B cell (primary cell): ENCODE measurements at regions not wholly inside any gene's neighbourhood (a gene's known extent, or its start where the extent isn't known, plus 50 kb on each side); places are given as distances from the start of the nearest gene placed in this dataset.

ENCODE experiments used
- ATAC-seq: fragments of 200-7000 bp; cut with Tn5 transposase; one replicate; pipeline ENCODE4 v1.10.0; 2021; ENCODE audit warnings: low read depth, mild to moderate bottlenecking, moderate number of reproducible peaks, moderate library complexity
- CTCF ChIA-PET: fragments of 350-600 bp; sonication (Branson Sonifier 250); formaldehyde crosslinking; loops from one replicate; lab custom pipeline; 2021; ENCODE audit warnings: antibody characterized with exemption, inconsistent platforms; lab: Charles Lee
- POLR2A ChIA-PET: fragments of 350-600 bp; sonication (Branson Sonifier 250); formaldehyde crosslinking; loops from one replicate; lab custom pipeline; 2021; ENCODE audit warnings: antibody characterized with exemption; lab: Charles Lee
- DNase-seq: peaks from one replicate; pipeline ENCODE4 v3.0.0; 2013
- H2AFZ ChIP-seq: 2 replicates; pipeline ENCODE4 v1.6.1; 2012; ENCODE audit warnings: mild to moderate bottlenecking, low read depth, low read length; ENCODE audit not compliant: insufficient read depth, poor library complexity, severe bottlenecking
- H3K27ac ChIP-seq, 2 donors: 1 replicate in 1 of 2; 2 replicates in 1 of 2; pipeline ENCODE4 v1.5.1; 2012 to 2013; ENCODE audit warnings: low read length in 2 of 2, mild to moderate bottlenecking in 2 of 2, moderate library complexity in 1 of 2
- H3K27me3 ChIP-seq, 4 experiments: fragments of 200-600 bp in 1 of 4; sonication (generic) in 1 of 4; replicated peaks in 1 of 4; 1 replicate in 2 of 4; 2 replicates in 2 of 4; pipeline versions ENCODE4 v1.6.1 to v1.7.0; 2013 to 2016; ENCODE audit warnings: low read length in 3 of 4, mild to moderate bottlenecking in 2 of 4, mixed read lengths in 1 of 4, moderate library complexity in 1 of 4; ENCODE audit not compliant: insufficient read depth in 4 of 4, control insufficient read depth in 3 of 4; ENCODE audit errors: control extremely low read depth in 1 of 4
- H3K36me3 ChIP-seq, 2 experiments: replicated peaks in 1 of 2; 1 replicate in 1 of 2; 2 replicates in 1 of 2; pipeline versions ENCODE4 v1.6.1 to v1.7.1; 2013; ENCODE audit warnings: low read length in 1 of 2; ENCODE audit not compliant: insufficient read depth in 2 of 2, control insufficient read depth in 1 of 2; ENCODE audit errors: control extremely low read depth in 1 of 2, extremely low read depth in 1 of 2
- H3K4me1 ChIP-seq, 2 donors: fragments of 200-600 bp in 1 of 2; sonication (generic) in 1 of 2; 1 replicate in 1 of 2; 2 replicates in 1 of 2; pipeline versions ENCODE4 v1.5.1 to v1.6.1; 2013 to 2017; ENCODE audit warnings: low read length in 2 of 2; ENCODE audit not compliant: control insufficient read depth in 2 of 2, insufficient read depth in 2 of 2
- H3K4me2 ChIP-seq: replicated peaks from 2 replicates; pipeline ENCODE3; 2012; ENCODE audit warnings: mild to moderate bottlenecking, low read depth, low read length; ENCODE audit not compliant: poor library complexity, severe bottlenecking
- H3K4me3 ChIP-seq, 5 experiments: fragments of 200-600 bp in 1 of 5; sonication (generic) in 1 of 5; 1 replicate in 3 of 5; 2 replicates in 2 of 5; pipeline versions ENCODE4 v1.5.1 to v1.7.0; 2011 to 2016; ENCODE audit warnings: low read length in 4 of 5, mild to moderate bottlenecking in 4 of 5, low read depth in 2 of 5, control low read depth in 1 of 5, moderate library complexity in 1 of 5; ENCODE audit not compliant: insufficient read depth in 1 of 5; ENCODE audit errors: control extremely low read depth in 1 of 5, extremely low read depth in 1 of 5
- H3K79me2 ChIP-seq: fragments of 200-600 bp; sonication (generic); one replicate; pipeline ENCODE4 v1.6.0; 2016; ENCODE audit warnings: low read length; ENCODE audit not compliant: control insufficient read depth, insufficient read depth
- H3K9ac ChIP-seq: fragments of 200-600 bp; sonication (generic); 2 replicates; pipeline ENCODE4 v1.6.1; 2017; ENCODE audit warnings: mild to moderate bottlenecking, low read length, moderate library complexity
- H3K9me3 ChIP-seq, 3 donors: one replicate each; pipeline versions ENCODE4 v1.6.1 to v1.7.1; 2013; ENCODE audit warnings: low read length in 2 of 3; ENCODE audit not compliant: control insufficient read depth in 2 of 3, insufficient read depth in 1 of 3; ENCODE audit errors: control extremely low read depth in 1 of 3
- H4K20me1 ChIP-seq: 2 replicates; pipeline ENCODE4 v1.6.0; 2012; ENCODE audit warnings: mild to moderate bottlenecking, low read length; ENCODE audit not compliant: insufficient read depth, control insufficient read depth, poor library complexity, severe bottlenecking
- H3K27ac Mint-ChIP-seq: one replicate; pipeline ENCODE4 v1.8.0; 2021; ENCODE audit warnings: mixed read lengths
- H3K27me3 Mint-ChIP-seq: one replicate; pipeline ENCODE4 v1.8.0; 2021; ENCODE audit warnings: mixed read lengths
- H3K4me1 Mint-ChIP-seq: one replicate; pipeline ENCODE4 v1.8.0; 2021; ENCODE audit warnings: mixed read lengths
- H3K4me3 Mint-ChIP-seq: one replicate; pipeline ENCODE4 v1.8.0; 2021; ENCODE audit warnings: mixed read lengths
- H3K9me3 Mint-ChIP-seq: one replicate; pipeline ENCODE4 v1.8.0; 2022; ENCODE audit warnings: mixed read lengths; ENCODE audit not compliant: insufficient read depth
- CTCF ChIP-seq: fragments of 200-600 bp; IDR thresholded peaks from one replicate; pipeline ENCODE4 v1.8.0; 2022; ENCODE audit warnings: antibody characterized with exemption, mild to moderate bottlenecking
- EZH2 ChIP-seq: IDR thresholded peaks from 2 replicates; pipeline ENCODE4 v1.6.1; 2012; ENCODE audit warnings: borderline replicate concordance, low read depth, mild to moderate bottlenecking, moderate library complexity, low read length; ENCODE audit not compliant: insufficient read depth, poor library complexity, severe bottlenecking
- WGBS: methylation state at CpG from one replicate; pipeline ENCODE4 v1.1.5; 2013; ENCODE audit warnings: missing lambda C conversion rate; ENCODE audit not compliant: insufficient coverage; 5-methylcytosine and 5-hydroxymethylcytosine counted together
- intact Hi-C: fragments of 100-400 bp; cut with micrococcal nuclease; formaldehyde crosslinking; loops from one replicate; pipeline ENCODE4 v1.10.0; 2022

GRCh38 chr13:106107061-106107460 is 428.4 kb downstream of the EFNB2 start:
- no peaks in the 10 kb centered on the region for H3K79me2 ChIP-seq
- no peak overlapping the region for H3K4me3 Mint-ChIP-seq
- no peaks in the 10 kb centered on the region for H3K27me3 Mint-ChIP-seq
- no peaks in the 10 kb centered on the region for H3K27me3 ChIP-seq
- ATAC-seq, result no peak
- no peak overlapping the region for H3K4me3 ChIP-seq
- no peak overlapping the region for H2AFZ ChIP-seq
- peaks cover 0 to 2% (median 0%) of the 10 kb centered on the region in 3 donors for H3K9me3 ChIP-seq
- H4K20me1 ChIP-seq, result no peaks in the 10 kb centered on the region
- no peaks in the 10 kb centered on the region for H3K4me1 ChIP-seq
- H3K9me3 Mint-ChIP-seq, result no peaks in the 10 kb centered on the region
- ChIA-PET POLR2A (no interaction called here), CTCF (no interaction called here)
- H3K36me3 ChIP-seq, result no peaks in the 10 kb centered on the region
- TF ChIP-seq EZH2, result no peak
- intact Hi-C loops, result no loop called here
- 100% methylated on average over 3 of the region's 7 CpGs for WGBS
- no peak overlapping the region for H3K9ac ChIP-seq
- H3K4me2 ChIP-seq, result no peak overlapping the region
- no peak for DNase-seq
- no peak overlapping the region for H3K27ac ChIP-seq
- no peaks in the 10 kb centered on the region for H3K4me1 Mint-ChIP-seq
- H3K27ac Mint-ChIP-seq, result no peak overlapping the region

GRCh38 chr13:106105153-106105552 is 430.3 kb downstream of the EFNB2 start:
- WGBS, result no CpG with 5 or more reads among the region's 1 CpG
- Mint-ChIP-seq H3K27ac (no peak overlapping the region), H3K4me3 (no peak overlapping the region), H3K27me3 (no peaks in the 10 kb centered on the region), H3K9me3 (no peaks in the 10 kb centered on the region), H3K4me1 (no peaks in the 10 kb centered on the region)
- Histone ChIP-seq H3K4me3 (no peak overlapping the region), H3K9me3 (peaks cover 0 to 2% (median 0%) of the 10 kb centered on the region in 3 donors), H3K27me3 (no peaks in the 10 kb centered on the region), H3K36me3 (no peaks in the 10 kb centered on the region), H2AFZ (no peak overlapping the region), H3K9ac (no peak overlapping the region), H3K27ac (no peak overlapping the region), H3K79me2 (no peaks in the 10 kb centered on the region), H3K4me1 (no peaks in the 10 kb centered on the region), H4K20me1 (no peaks in the 10 kb centered on the region), H3K4me2 (no peak overlapping the region)
- DNase-seq, result no peak
- TF ChIP-seq CTCF (no peak), EZH2 (no peak)
- intact Hi-C loops, result no loop called here
- no peak for ATAC-seq
- ChIA-PET POLR2A (no interaction called here), CTCF (no interaction called here)
